ENCODE measurements at regions not wholly inside any gene's neighbourhood (a gene's known extent, or its start where the extent isn't known, plus 50 kb on each side); places are given as distances from the start of the nearest gene placed in this dataset.
"Not testable (repeated sequence)": the region's sequence is repeated elsewhere in the genome, so short reads cannot be mapped to it uniquely, and the experiment has no call there.

- not testable (repeated sequence) for TF ChIP-seq ATF3 (CRISPR knock-in tag; IDR thresholded peaks at IDR 0.05); GABPA (IDR thresholded peaks at IDR 0.05; ENCODE audit: low read depth, low read length); GABPA (CRISPR knock-in tag; IDR thresholded peaks at IDR 0.05; ENCODE audit: low read depth); TBL1XR1 (IDR thresholded peaks at IDR 0.05; ENCODE audit: borderline replicate concordance, low read length, partially characterized antibody); ZBTB33 (CRISPR knock-in tag; IDR thresholded peaks at IDR 0.05)
Measured at GRCh38 chr3:51599638-51600037, 61.1 kb downstream of the RAD54L2 start.

Measured in HepG2 (cell line).